HepG2 (cell line): ENCODE measurements at regions not wholly inside any gene's neighbourhood (a gene's known extent, or its start where the extent isn't known, plus 50 kb on each side); places are given as distances from the start of the nearest gene placed in this dataset.

ENCODE experiments used
- ATAC-seq: fragments of 200-7000 bp; cut with Tn5 transposase; 3 replicates; pipeline ENCODE4 v1.9.1; 2020; ENCODE audit warnings: mild to moderate bottlenecking, moderate library complexity
- BruUV-seq: library from RNA; stranded (reverse); fragments of 400-500 nt; replicated peaks from 2 replicates; lab custom pipeline; 2021; lab: Mats Ljungman, UMichigan
- CTCF ChIA-PET: fragments of 300-600 bp; formaldehyde crosslinking; extraction: SDS; loops from one replicate; lab custom pipeline; 2021; ENCODE audit warnings: low total read pairs, inconsistent platforms, low intra/inter-chr PET ratio; lab: Yijun Ruan, JAX
- POLR2A ChIA-PET: fragments of 350-600 bp; sonication (Branson Sonifier 250); formaldehyde crosslinking; loops from one replicate; lab custom pipeline; 2020; ENCODE audit warnings: antibody characterized with exemption, inconsistent platforms; lab: Yijun Ruan, JAX
- DNase-seq: peaks from one replicate; pipeline ENCODE4 v3.0.0-alpha.2; 2015; ENCODE audit warnings: low spot score
- FAIRE-seq: peaks from 3 replicates; lab custom pipeline; 2011; peaks lifted over from hg19 to GRCh38; lab: Jason Lieb, UNC
- H2AFZ ChIP-seq: one replicate; pipeline ENCODE4 v1.6.1; 2011; ENCODE audit warnings: low read length, inconsistent platforms
- H3K27ac ChIP-seq: fragments of 300-600 bp; 3 replicates; pipeline ENCODE4 v1.8.0; 2011; ENCODE audit warnings: mixed run types, mild to moderate bottlenecking, mixed read lengths, low read length, inconsistent platforms; ENCODE audit not compliant: insufficient read depth; ENCODE audit errors: extremely low read length
- H3K27me3 ChIP-seq, 2 experiments: fragments of 200-600 bp in 1 of 2; 2 replicates in 1 of 2; 3 replicates in 1 of 2; pipeline versions ENCODE4 v1.6.0 to v1.8.0; 2011; ENCODE audit warnings: low read length in 2 of 2, mild to moderate bottlenecking in 2 of 2, moderate library complexity in 2 of 2, inconsistent platforms in 1 of 2; ENCODE audit not compliant: insufficient read depth in 2 of 2, control insufficient read depth in 1 of 2
- H3K36me3 ChIP-seq, 2 experiments: fragments of 200-600 bp in 1 of 2; replicated peaks in 1 of 2; 2 replicates in 1 of 2; 3 replicates in 1 of 2; pipeline versions ENCODE4 v1.5.1 to v1.8.0; 2011; ENCODE audit warnings: low read length in 2 of 2, inconsistent platforms in 1 of 2; ENCODE audit not compliant: insufficient read depth in 2 of 2, control insufficient read depth in 1 of 2
- H3K4me1 ChIP-seq: 2 replicates; pipeline ENCODE4 v1.5.1; 2012; ENCODE audit warnings: low read length, inconsistent platforms; ENCODE audit not compliant: insufficient read depth
- H3K4me2 ChIP-seq: 2 replicates; pipeline ENCODE4 v1.6.0; 2011; ENCODE audit warnings: low read depth, low read length, inconsistent platforms
- H3K4me3 ChIP-seq, 3 experiments: fragments of 200-600 bp in 1 of 3; sonication (generic), shearing (Covaris generic) in 1 of 3; replicated peaks in 1 of 3; 2 replicates each; pipeline ENCODE4 v1.5.1; 2011 to 2016; ENCODE audit warnings: low read length in 3 of 3, inconsistent platforms in 2 of 3, low read depth in 2 of 3, mild to moderate bottlenecking in 2 of 3, control low read depth in 1 of 3, mixed read lengths in 1 of 3; ENCODE audit not compliant: insufficient read depth in 1 of 3
- H3K79me2 ChIP-seq: one replicate; pipeline ENCODE4 v1.6.1; 2011; ENCODE audit warnings: low read length, inconsistent platforms; ENCODE audit not compliant: insufficient read depth
- H3K9ac ChIP-seq: 2 replicates; pipeline ENCODE4 v1.6.0; 2011; ENCODE audit warnings: mild to moderate bottlenecking, low read depth, low read length, inconsistent platforms; ENCODE audit not compliant: insufficient read depth
- H3K9me3 ChIP-seq: 2 replicates; pipeline ENCODE4 v1.5.1; 2012; ENCODE audit warnings: mild to moderate bottlenecking, low read length
- H4K20me1 ChIP-seq: 2 replicates; pipeline ENCODE4 v1.6.0; 2011; ENCODE audit warnings: inconsistent platforms, mild to moderate bottlenecking, low read length, moderate library complexity; ENCODE audit not compliant: insufficient read depth
- CHCHD3 ChIP-seq: sonication (generic); formaldehyde crosslinking; IDR thresholded peaks from 2 replicates; pipeline ENCODE4 v1.8.0; 2022; ENCODE audit warnings: mild to moderate bottlenecking, missing genetic modification reagents, moderate library complexity
- CREB1 ChIP-seq, 2 experiments: fragments of 450-650 bp in 1 of 2; IDR thresholded peaks; 2 replicates each; pipeline ENCODE4 v1.6.1; 2016 to 2017; ENCODE audit warnings: control low read depth in 1 of 2, mild to moderate bottlenecking in 1 of 2, missing compliant biosample characterization in 1 of 2, missing genetic modification characterization in 1 of 2
- JUN ChIP-seq: sonication (generic); formaldehyde crosslinking; IDR thresholded peaks from 2 replicates; pipeline ENCODE4 v1.4.0; 2020; ENCODE audit warnings: mild to moderate bottlenecking, missing genetic modification reagents
- KAT8 ChIP-seq: IDR thresholded peaks from 2 replicates; pipeline ENCODE4 v1.6.1; 2016; ENCODE audit warnings: missing genetic modification reagents, missing compliant biosample characterization
- TBX3 ChIP-seq: fragments of 450-650 bp; IDR thresholded peaks from 2 replicates; pipeline ENCODE4 v1.6.1; 2017; ENCODE audit warnings: antibody characterized with exemption, mild to moderate bottlenecking, inconsistent platforms, borderline replicate concordance
- ZNF607 ChIP-seq: sonication (generic); formaldehyde crosslinking; IDR thresholded peaks from 2 replicates; pipeline ENCODE4 v1.5.1; 2020; ENCODE audit warnings: missing genetic modification reagents, mild to moderate bottlenecking, borderline replicate concordance
- ZNF660 ChIP-seq: sonication (generic); formaldehyde crosslinking; IDR thresholded peaks from 2 replicates; pipeline ENCODE4 v1.5.1; 2020; ENCODE audit warnings: mild to moderate bottlenecking, low read depth, missing genetic modification reagents, borderline replicate concordance
- WGBS: methylation state at CpG from one replicate; pipeline ENCODE4 v1.1.6; 2017; ENCODE audit warnings: low lambda C conversion rate; 5-methylcytosine and 5-hydroxymethylcytosine counted together
- in situ Hi-C: cut with HindIII; loops from 2 replicates; pipeline ENCODE4 v1.10.0; 2017; ENCODE audit warnings: low pct_unique_long_range_greater_than_20kb; ENCODE audit not compliant: extremely low pct_ligation_motif_present
- intact Hi-C: fragments of 100-400 bp; cut with micrococcal nuclease; formaldehyde crosslinking; loops from one replicate; pipeline ENCODE4 v1.10.0; 2022; ENCODE audit not compliant: unreplicated experiment
- TF ChIP-seq, protein P1 (sequence below): sonication (generic); formaldehyde crosslinking; IDR thresholded peaks from 2 replicates; pipeline ENCODE4 v1.4.0; 2020; ENCODE audit warnings: mild to moderate bottlenecking, missing genetic modification reagents
- TF ChIP-seq, protein P2 (sequence below): sonication (generic); formaldehyde crosslinking; IDR thresholded peaks from 2 replicates; pipeline ENCODE4 v1.5.1; 2020; ENCODE audit warnings: mild to moderate bottlenecking, missing genetic modification reagents
- TF ChIP-seq, protein P3 (sequence below): sonication (generic); formaldehyde crosslinking; IDR thresholded peaks from 2 replicates; pipeline ENCODE4 v1.4.0; 2020; ENCODE audit warnings: missing genetic modification reagents, mild to moderate bottlenecking, borderline replicate concordance
- TF ChIP-seq, protein P4 (sequence below): sonication (generic); formaldehyde crosslinking; IDR thresholded peaks from 2 replicates; pipeline ENCODE4 v1.4.0; 2020; ENCODE audit warnings: missing genetic modification reagents

GRCh38 chr9:16145196-16145950 lies 592.5 kb downstream of the CCDC171 start (continued):
- TF ChIP-seq, protein P1, sequence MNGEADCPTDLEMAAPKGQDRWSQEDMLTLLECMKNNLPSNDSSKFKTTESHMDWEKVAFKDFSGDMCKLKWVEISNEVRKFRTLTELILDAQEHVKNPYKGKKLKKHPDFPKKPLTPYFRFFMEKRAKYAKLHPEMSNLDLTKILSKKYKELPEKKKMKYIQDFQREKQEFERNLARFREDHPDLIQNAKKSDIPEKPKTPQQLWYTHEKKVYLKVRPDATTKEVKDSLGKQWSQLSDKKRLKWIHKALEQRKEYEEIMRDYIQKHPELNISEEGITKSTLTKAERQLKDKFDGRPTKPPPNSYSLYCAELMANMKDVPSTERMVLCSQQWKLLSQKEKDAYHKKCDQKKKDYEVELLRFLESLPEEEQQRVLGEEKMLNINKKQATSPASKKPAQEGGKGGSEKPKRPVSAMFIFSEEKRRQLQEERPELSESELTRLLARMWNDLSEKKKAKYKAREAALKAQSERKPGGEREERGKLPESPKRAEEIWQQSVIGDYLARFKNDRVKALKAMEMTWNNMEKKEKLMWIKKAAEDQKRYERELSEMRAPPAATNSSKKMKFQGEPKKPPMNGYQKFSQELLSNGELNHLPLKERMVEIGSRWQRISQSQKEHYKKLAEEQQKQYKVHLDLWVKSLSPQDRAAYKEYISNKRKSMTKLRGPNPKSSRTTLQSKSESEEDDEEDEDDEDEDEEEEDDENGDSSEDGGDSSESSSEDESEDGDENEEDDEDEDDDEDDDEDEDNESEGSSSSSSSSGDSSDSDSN (CRISPR knock-in tag) = no peak
- no peak for TF ChIP-seq KAT8
- TF ChIP-seq CREB1 (IDR thresholded peaks at IDR 0.05) = no peak
- TF ChIP-seq CREB1 (CRISPR knock-in tag; IDR thresholded peaks at IDR 0.05) = no peak
- TF ChIP-seq TBX3 = no peak
- TF ChIP-seq, protein P2, sequence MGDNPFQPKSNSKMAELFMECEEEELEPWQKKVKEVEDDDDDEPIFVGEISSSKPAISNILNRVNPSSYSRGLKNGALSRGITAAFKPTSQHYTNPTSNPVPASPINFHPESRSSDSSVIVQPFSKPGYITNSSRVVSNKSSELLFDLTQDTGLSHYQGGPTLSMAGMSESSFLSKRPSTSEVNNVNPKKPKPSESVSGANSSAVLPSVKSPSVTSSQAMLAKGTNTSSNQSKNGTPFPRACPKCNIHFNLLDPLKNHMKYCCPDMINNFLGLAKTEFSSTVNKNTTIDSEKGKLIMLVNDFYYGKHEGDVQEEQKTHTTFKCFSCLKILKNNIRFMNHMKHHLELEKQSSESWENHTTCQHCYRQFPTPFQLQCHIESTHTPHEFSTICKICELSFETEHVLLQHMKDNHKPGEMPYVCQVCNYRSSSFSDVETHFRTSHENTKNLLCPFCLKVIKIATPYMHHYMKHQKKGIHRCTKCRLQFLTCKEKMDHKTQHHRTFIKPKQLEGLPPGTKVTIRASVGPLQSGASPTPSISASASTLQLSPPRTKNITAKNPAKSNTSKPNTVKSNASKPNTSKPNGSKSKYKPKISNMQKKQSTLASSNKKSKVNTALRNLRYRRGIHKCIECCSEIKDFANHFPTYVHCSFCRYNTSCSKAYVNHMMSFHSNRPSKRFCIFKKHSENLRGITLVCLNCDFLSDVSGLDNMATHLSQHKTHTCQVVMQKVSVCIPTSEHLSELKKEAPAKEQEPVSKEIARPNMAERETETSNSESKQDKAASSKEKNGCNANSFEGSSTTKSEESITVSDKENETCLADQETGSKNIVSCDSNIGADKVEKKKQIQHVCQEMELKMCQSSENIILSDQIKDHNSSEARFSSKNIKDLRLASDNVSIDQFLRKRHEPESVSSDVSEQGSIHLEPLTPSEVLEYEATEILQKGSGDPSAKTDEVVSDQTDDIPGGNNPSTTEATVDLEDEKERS (CRISPR knock-in tag) = no peak

GRCh38 chr9:16147726-16148125 lies 594.9 kb downstream of the CCDC171 start:
- Histone ChIP-seq H3K9ac (no peak overlapping the region), H3K4me3 (no peak overlapping the region), H2AFZ (no peak overlapping the region), H3K36me3 (no peaks in the 10 kb centered on the region), H4K20me1 (no peaks in the 10 kb centered on the region), H3K4me1 (no peaks in the 10 kb centered on the region), H3K4me2 (no peak overlapping the region), H3K79me2 (no peaks in the 10 kb centered on the region), H3K9me3 (no peaks in the 10 kb centered on the region), H3K27ac (no peak overlapping the region), H3K27me3 (peaks cover 0 to 7% of the 10 kb centered on the region in 2 experiments; a peak in 2 of 5 replicates)
- ATAC-seq = no peak
- CTCF ChIA-PET = no interaction called here
- no TSS peak for BruUV-seq
- POLR2A ChIA-PET = no interaction called here
- no peak for FAIRE-seq
- in situ Hi-C loops = loop anchor here (25.0 kb wide), 1 partner anchor 260 kb away; no protein-coding TSS in a partner anchor
- no peak for DNase-seq
- intact Hi-C loops = no loop called here
- WGBS = 35% methylated on average over 5 of the region's 7 CpGs
- no peak for TF ChIP-seq JUN (CRISPR knock-in tag)
- no peak for TF ChIP-seq CHCHD3 (CRISPR knock-in tag)
- TF ChIP-seq ZNF607 (CRISPR knock-in tag) = no peak
- no peak for TF ChIP-seq ZNF660 (CRISPR knock-in tag)
- TF ChIP-seq, protein P3, sequence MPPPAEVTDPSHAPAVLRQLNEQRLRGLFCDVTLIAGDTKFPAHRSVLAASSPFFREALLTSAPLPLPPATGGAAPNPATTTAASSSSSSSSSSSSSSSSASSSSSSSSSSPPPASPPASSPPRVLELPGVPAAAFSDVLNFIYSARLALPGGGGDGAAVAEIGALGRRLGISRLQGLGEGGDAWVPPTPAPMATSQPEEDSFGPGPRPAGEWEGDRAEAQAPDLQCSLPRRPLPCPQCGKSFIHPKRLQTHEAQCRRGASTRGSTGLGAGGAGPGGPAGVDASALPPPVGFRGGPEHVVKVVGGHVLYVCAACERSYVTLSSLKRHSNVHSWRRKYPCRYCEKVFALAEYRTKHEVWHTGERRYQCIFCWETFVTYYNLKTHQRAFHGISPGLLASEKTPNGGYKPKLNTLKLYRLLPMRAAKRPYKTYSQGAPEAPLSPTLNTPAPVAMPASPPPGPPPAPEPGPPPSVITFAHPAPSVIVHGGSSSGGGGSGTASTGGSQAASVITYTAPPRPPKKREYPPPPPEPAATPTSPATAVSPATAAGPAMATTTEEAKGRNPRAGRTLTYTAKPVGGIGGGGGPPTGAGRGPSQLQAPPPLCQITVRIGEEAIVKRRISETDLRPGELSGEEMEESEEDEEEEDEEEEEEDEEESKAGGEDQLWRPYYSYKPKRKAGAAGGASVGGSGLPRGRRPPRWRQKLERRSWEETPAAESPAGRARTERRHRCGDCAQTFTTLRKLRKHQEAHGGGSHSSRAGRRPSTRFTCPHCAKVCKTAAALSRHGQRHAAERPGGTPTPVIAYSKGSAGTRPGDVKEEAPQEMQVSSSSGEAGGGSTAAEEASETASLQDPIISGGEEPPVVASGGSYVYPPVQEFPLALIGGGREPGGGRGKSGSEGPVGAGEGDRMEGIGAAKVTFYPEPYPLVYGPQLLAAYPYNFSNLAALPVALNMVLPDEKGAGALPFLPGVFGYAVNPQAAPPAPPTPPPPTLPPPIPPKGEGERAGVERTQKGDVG (CRISPR knock-in tag) = no peak
- TF ChIP-seq, protein P4, sequence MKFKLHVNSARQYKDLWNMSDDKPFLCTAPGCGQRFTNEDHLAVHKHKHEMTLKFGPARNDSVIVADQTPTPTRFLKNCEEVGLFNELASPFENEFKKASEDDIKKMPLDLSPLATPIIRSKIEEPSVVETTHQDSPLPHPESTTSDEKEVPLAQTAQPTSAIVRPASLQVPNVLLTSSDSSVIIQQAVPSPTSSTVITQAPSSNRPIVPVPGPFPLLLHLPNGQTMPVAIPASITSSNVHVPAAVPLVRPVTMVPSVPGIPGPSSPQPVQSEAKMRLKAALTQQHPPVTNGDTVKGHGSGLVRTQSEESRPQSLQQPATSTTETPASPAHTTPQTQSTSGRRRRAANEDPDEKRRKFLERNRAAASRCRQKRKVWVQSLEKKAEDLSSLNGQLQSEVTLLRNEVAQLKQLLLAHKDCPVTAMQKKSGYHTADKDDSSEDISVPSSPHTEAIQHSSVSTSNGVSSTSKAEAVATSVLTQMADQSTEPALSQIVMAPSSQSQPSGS = no peak
